Suppressor macrophage treated with lipopolysaccharide for 1 hour (primary cell): ENCODE measurements at regions not wholly inside any gene's neighbourhood (a gene's known extent, or its start where the extent isn't known, plus 50 kb on each side); places are given as distances from the start of the nearest gene placed in this dataset.
A peak's percentile ranks its signal among the peaks of the same experiment; 100 is the strongest.

Experiments used
- DNase-seq, 3 donors: peaks; one replicate each; pipeline ENCODE4 v3.0.0-alpha.2; 2020 to 2022

- peak; percentile 76 to 91 (median 91) for DNase-seq
Observed at GRCh38 chr12:76611533-76611932, 52.0 kb upstream of the OSBPL8 start.

- no peak for DNase-seq
Observed at GRCh38 chr12:76614364-76614763, 54.8 kb upstream of the OSBPL8 start.

- no peak for DNase-seq
Observed at GRCh38 chr12:76618031-76618430, 58.5 kb upstream of the OSBPL8 start.

GRCh38 chr12:76621582-76622024, 62.0 kb upstream of the OSBPL8 start:
- peak; percentile 77 to 88 (median 78) for DNase-seq

GRCh38 chr12:76622351-76622750, 62.8 kb upstream of the OSBPL8 start:
- DNase-seq = no peak

GRCh38 chr12:76622915-76623314, 63.3 kb upstream of the OSBPL8 start:
- no peak for DNase-seq

GRCh38 chr12:76623931-76624330, 64.4 kb upstream of the OSBPL8 start:
- no peak for DNase-seq

- no peak for DNase-seq
Observed at GRCh38 chr12:76627346-76628135, 68.0 kb upstream of the OSBPL8 start.

- DNase-seq = no peak
Observed at GRCh38 chr12:76628745-76629144, 69.2 kb upstream of the OSBPL8 start.

GRCh38 chr12:76631741-76632140, 72.2 kb upstream of the OSBPL8 start:
- DNase-seq = no peak

GRCh38 chr12:76633415-76633814, 73.8 kb upstream of the OSBPL8 start:
- no peak for DNase-seq

- DNase-seq = no peak
Observed at GRCh38 chr12:76634133-76634532, 74.6 kb upstream of the OSBPL8 start.

- DNase-seq = peak; percentile 15 to 49 (median 46)
Observed at GRCh38 chr12:76636121-76636692, 76.6 kb upstream of the OSBPL8 start.

GRCh38 chr12:76637807-76638206, 78.2 kb upstream of the OSBPL8 start:
- no peak for DNase-seq

- DNase-seq = no peak
Observed at GRCh38 chr12:76639646-76640045, 80.1 kb upstream of the OSBPL8 start.

GRCh38 chr12:76641073-76641472, 81.5 kb upstream of the OSBPL8 start:
- DNase-seq = no peak

- no peak for DNase-seq
Observed at GRCh38 chr12:76641961-76642360, 82.4 kb upstream of the OSBPL8 start.

GRCh38 chr12:76643438-76643837, 83.9 kb upstream of the OSBPL8 start:
- no peak for DNase-seq

GRCh38 chr12:76644950-76645349, 85.4 kb upstream of the OSBPL8 start:
- DNase-seq = no peak

- no peak for DNase-seq
Observed at GRCh38 chr12:76645934-76646333, 86.4 kb upstream of the OSBPL8 start.

GRCh38 chr12:76646366-76646765, 86.8 kb upstream of the OSBPL8 start:
- no peak for DNase-seq

GRCh38 chr12:76649099-76649498, 89.5 kb upstream of the OSBPL8 start:
- no peak for DNase-seq

- no peak for DNase-seq
Observed at GRCh38 chr12:76652402-76652801, 92.8 kb upstream of the OSBPL8 start.

GRCh38 chr12:76653342-76653741, 93.8 kb upstream of the OSBPL8 start:
- no peak for DNase-seq

GRCh38 chr12:76664731-76665130, 99.2 kb upstream of the ZDHHC17 start:
- DNase-seq = no peak
